Liver (tissue), 8 donors: ENCODE measurements at regions not wholly inside any gene's neighbourhood (a gene's known extent, or its start where the extent isn't known, plus 50 kb on each side); places are given as distances from the start of the nearest gene placed in this dataset.

Experiments
- DNase-seq: peaks from one replicate; pipeline ENCODE4 v3.0.0-alpha.2; 2017; ENCODE audit warnings: low spot score
- H3K27ac ChIP-seq, 2 donors: one replicate each; pipeline ENCODE4 v1.7.0; 2013; ENCODE audit warnings: inconsistent platforms in 2 of 2, low read length in 2 of 2, control low read depth in 1 of 2, low read depth in 1 of 2, mild to moderate bottlenecking in 1 of 2
- H3K27me3 ChIP-seq, 4 donors: one replicate each; pipeline versions ENCODE4 v1.6.1 to v1.7.0; 2013; ENCODE audit warnings: low read length in 3 of 4, inconsistent platforms in 1 of 4, mild to moderate bottlenecking in 1 of 4, moderate library complexity in 1 of 4; ENCODE audit not compliant: control insufficient read depth in 4 of 4, insufficient read depth in 4 of 4
- H3K36me3 ChIP-seq, 4 donors: one replicate each; pipeline versions ENCODE4 v1.6.1 to v1.7.0; 2013; ENCODE audit warnings: low read length in 3 of 4, mild to moderate bottlenecking in 3 of 4, low read depth in 1 of 4, moderate library complexity in 1 of 4; ENCODE audit not compliant: control insufficient read depth in 4 of 4, insufficient read depth in 3 of 4
- H3K4me1 ChIP-seq, 4 donors: one replicate each; pipeline versions ENCODE4 v1.6.1 to v1.7.0; 2013; ENCODE audit warnings: low read length in 3 of 4, mild to moderate bottlenecking in 3 of 4, moderate library complexity in 1 of 4; ENCODE audit not compliant: control insufficient read depth in 4 of 4, insufficient read depth in 4 of 4
- H3K4me3 ChIP-seq, 3 donors: one replicate each; pipeline versions ENCODE4 v1.6.1 to v1.7.0; 2013; ENCODE audit warnings: low read length in 3 of 3, control low read depth in 1 of 3, low read depth in 1 of 3, mild to moderate bottlenecking in 1 of 3
- H3K9ac ChIP-seq, 2 donors: one replicate each; pipeline ENCODE4 v1.7.0; 2013; ENCODE audit warnings: low read length in 2 of 2, mild to moderate bottlenecking in 2 of 2, moderate library complexity in 2 of 2, control low read depth in 1 of 2, low read depth in 1 of 2
- H3K9me3 ChIP-seq, 4 donors: one replicate each; pipeline versions ENCODE4 v1.6.1 to v1.7.0; 2013; ENCODE audit warnings: low read length in 3 of 4; ENCODE audit not compliant: control insufficient read depth in 4 of 4
- EGR1 ChIP-seq, 2 donors: IDR thresholded peaks; 2 replicates each; pipeline ENCODE4 v1.6.1; 2016 to 2018; ENCODE audit warnings: antibody characterized with exemption in 2 of 2, low read depth in 2 of 2
- FOXA1 ChIP-seq: IDR thresholded peaks from 2 replicates; pipeline ENCODE4 v1.6.1; 2016; ENCODE audit warnings: antibody characterized with exemption
- FOXA2 ChIP-seq: IDR thresholded peaks from 2 replicates; pipeline ENCODE4 v1.6.1; 2016; ENCODE audit warnings: antibody characterized with exemption
- GABPA ChIP-seq, 2 donors: IDR thresholded peaks in 1 of 2; conservative IDR thresholded peaks in 1 of 2; 2 replicates each; pipeline ENCODE4 v1.6.1; 2016; ENCODE audit warnings: antibody characterized with exemption in 2 of 2, mild to moderate bottlenecking in 1 of 2, moderate library complexity in 1 of 2
- HNF4A ChIP-seq, 2 donors: conservative IDR thresholded peaks; 2 replicates each; pipeline ENCODE4 v1.6.1; 2016; ENCODE audit warnings: antibody characterized with exemption in 2 of 2, mild to moderate bottlenecking in 2 of 2
- HNF4G ChIP-seq: IDR thresholded peaks from 2 replicates; pipeline ENCODE4 v1.6.1; 2016; ENCODE audit warnings: antibody characterized with exemption
- JUND ChIP-seq, 2 donors: IDR thresholded peaks; 2 replicates each; pipeline ENCODE4 v1.6.1; 2016; ENCODE audit warnings: antibody characterized with exemption in 2 of 2
- NR2F2 ChIP-seq: IDR thresholded peaks from 2 replicates; pipeline ENCODE4 v1.6.1; 2016; ENCODE audit warnings: antibody characterized with exemption
- RAD21 ChIP-seq, 2 donors: IDR thresholded peaks; 2 replicates each; pipeline ENCODE4 v1.6.1; 2016; ENCODE audit warnings: antibody characterized with exemption in 2 of 2, mild to moderate bottlenecking in 2 of 2
- RXRA ChIP-seq, 2 donors: IDR thresholded peaks; 2 replicates each; pipeline ENCODE4 v1.6.1; 2017 to 2018; ENCODE audit warnings: antibody characterized with exemption in 2 of 2, mild to moderate bottlenecking in 1 of 2
- SP1 ChIP-seq: IDR thresholded peaks from 2 replicates; pipeline ENCODE4 v1.6.1; 2018; ENCODE audit warnings: antibody characterized with exemption, mild to moderate bottlenecking
- TAF1 ChIP-seq: conservative IDR thresholded peaks from 2 replicates; pipeline ENCODE4 v1.6.1; 2016; ENCODE audit warnings: antibody characterized with exemption, mild to moderate bottlenecking
- YY1 ChIP-seq: IDR thresholded peaks from 2 replicates; pipeline ENCODE4 v1.6.1; 2016; ENCODE audit warnings: antibody characterized with exemption, mild to moderate bottlenecking
- WGBS: extraction: QIAGEN DNeasy Blood & Tissue Kit; methylation state at CpG from one replicate; pipeline ENCODE4 v1.1.7; 2013; 5-methylcytosine and 5-hydroxymethylcytosine counted together
- TF ChIP-seq, protein P1 (sequence below): IDR thresholded peaks from 2 replicates; pipeline ENCODE4 v1.6.1; 2016; ENCODE audit warnings: antibody characterized with exemption, mild to moderate bottlenecking
- TF ChIP-seq, protein P2 (sequence below): IDR thresholded peaks from 2 replicates; pipeline ENCODE4 v1.6.1; 2016; ENCODE audit warnings: antibody characterized with exemption
- TF ChIP-seq, protein P3 (sequence below): IDR thresholded peaks from 2 replicates; pipeline ENCODE4 v1.6.1; 2016; ENCODE audit warnings: antibody characterized with exemption
- TF ChIP-seq, protein P4 (sequence below): fragments of 150-350 bp; IDR thresholded peaks from 2 replicates; pipeline ENCODE4 v1.5.1; 2017; ENCODE audit warnings: improper control_type of control experiment, low read depth, low read length; ENCODE audit not compliant: missing input control
- TF ChIP-seq, protein P5 (sequence below): IDR thresholded peaks from 2 replicates; pipeline ENCODE4 v1.6.1; 2016; ENCODE audit warnings: antibody characterized with exemption
- donor health status: healthy.
- donor health status: healthy.
- donor health status: healthy.
- donor health status: healthy.
- donor health status: healthy.

DNA sequence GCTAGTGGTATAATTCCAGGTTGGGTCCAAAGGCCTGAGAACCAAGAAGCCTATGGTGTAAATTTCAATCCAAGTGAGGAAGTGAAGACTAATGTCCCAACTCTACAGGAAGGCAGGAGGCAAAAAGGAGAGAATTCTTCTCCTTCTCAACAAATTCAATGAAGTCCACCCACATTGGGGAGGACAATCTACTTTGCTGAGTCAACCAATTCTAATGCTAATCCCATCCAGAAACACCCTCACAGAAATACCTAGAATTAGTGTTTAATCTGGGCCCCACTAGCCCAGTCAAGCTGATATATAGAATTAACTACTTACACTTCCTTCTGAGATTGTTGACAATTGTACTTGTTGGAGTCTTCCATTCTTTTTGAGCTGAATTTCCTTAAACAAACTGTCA, 413.2 kb upstream of the PHF14 start (continued):
- TF ChIP-seq, protein P1, sequence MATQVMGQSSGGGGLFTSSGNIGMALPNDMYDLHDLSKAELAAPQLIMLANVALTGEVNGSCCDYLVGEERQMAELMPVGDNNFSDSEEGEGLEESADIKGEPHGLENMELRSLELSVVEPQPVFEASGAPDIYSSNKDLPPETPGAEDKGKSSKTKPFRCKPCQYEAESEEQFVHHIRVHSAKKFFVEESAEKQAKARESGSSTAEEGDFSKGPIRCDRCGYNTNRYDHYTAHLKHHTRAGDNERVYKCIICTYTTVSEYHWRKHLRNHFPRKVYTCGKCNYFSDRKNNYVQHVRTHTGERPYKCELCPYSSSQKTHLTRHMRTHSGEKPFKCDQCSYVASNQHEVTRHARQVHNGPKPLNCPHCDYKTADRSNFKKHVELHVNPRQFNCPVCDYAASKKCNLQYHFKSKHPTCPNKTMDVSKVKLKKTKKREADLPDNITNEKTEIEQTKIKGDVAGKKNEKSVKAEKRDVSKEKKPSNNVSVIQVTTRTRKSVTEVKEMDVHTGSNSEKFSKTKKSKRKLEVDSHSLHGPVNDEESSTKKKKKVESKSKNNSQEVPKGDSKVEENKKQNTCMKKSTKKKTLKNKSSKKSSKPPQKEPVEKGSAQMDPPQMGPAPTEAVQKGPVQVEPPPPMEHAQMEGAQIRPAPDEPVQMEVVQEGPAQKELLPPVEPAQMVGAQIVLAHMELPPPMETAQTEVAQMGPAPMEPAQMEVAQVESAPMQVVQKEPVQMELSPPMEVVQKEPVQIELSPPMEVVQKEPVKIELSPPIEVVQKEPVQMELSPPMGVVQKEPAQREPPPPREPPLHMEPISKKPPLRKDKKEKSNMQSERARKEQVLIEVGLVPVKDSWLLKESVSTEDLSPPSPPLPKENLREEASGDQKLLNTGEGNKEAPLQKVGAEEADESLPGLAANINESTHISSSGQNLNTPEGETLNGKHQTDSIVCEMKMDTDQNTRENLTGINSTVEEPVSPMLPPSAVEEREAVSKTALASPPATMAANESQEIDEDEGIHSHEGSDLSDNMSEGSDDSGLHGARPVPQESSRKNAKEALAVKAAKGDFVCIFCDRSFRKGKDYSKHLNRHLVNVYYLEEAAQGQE = no peak
- TF ChIP-seq FOXA1 = no peak
- TF ChIP-seq JUND (IDR thresholded peaks at IDR 0.05) = no peak
- TF ChIP-seq, protein P2, sequence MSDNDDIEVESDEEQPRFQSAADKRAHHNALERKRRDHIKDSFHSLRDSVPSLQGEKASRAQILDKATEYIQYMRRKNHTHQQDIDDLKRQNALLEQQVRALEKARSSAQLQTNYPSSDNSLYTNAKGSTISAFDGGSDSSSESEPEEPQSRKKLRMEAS = no peak
- TF ChIP-seq GABPA (IDR thresholded peaks at IDR 0.05 in 1 of 2, conservative IDR thresholded peaks at IDR 0.05 in 1 of 2) = no peak
- no peak for TF ChIP-seq NR2F2
- TF ChIP-seq HNF4A (conservative IDR thresholded peaks at IDR 0.05) = no peak
- no peak for TF ChIP-seq YY1
- no peak for TF ChIP-seq TAF1
- TF ChIP-seq RXRA (IDR thresholded peaks at IDR 0.05) = no peak
- no peak for TF ChIP-seq FOXA2
- TF ChIP-seq EGR1 (IDR thresholded peaks at IDR 0.05; ENCODE audit: low read depth in 2 of 2) = no peak
- no peak for TF ChIP-seq SP1
- TF ChIP-seq HNF4G = no peak

DNA sequence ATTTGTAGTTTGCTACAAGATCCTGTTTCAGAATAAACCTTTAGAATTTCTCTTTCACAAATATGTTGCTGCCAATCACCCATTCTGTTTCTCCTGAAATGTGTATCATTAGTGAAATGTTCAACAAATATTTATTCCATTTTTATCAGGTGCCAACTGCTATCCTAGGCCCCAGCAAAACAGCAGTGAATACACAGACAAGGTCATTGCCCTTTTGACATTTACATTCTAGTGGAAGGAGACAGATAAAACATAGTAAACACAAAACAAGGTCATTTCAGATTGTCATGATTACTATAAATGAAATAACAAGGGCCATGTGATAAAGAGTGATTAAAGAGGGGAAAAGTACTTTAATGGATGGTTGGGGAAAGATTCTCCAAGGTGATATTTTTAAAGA, 404.8 kb upstream of the PHF14 start:
- TF ChIP-seq, protein P3, sequence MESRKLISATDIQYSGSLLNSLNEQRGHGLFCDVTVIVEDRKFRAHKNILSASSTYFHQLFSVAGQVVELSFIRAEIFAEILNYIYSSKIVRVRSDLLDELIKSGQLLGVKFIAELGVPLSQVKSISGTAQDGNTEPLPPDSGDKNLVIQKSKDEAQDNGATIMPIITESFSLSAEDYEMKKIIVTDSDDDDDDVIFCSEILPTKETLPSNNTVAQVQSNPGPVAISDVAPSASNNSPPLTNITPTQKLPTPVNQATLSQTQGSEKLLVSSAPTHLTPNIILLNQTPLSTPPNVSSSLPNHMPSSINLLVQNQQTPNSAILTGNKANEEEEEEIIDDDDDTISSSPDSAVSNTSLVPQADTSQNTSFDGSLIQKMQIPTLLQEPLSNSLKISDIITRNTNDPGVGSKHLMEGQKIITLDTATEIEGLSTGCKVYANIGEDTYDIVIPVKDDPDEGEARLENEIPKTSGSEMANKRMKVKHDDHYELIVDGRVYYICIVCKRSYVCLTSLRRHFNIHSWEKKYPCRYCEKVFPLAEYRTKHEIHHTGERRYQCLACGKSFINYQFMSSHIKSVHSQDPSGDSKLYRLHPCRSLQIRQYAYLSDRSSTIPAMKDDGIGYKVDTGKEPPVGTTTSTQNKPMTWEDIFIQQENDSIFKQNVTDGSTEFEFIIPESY = no peak
- TF ChIP-seq NR2F2 (no peak), RXRA (IDR thresholded peaks at IDR 0.05) (peak in 1 of 2 donors; percentile 11), GABPA (IDR thresholded peaks at IDR 0.05 in 1 of 2, conservative IDR thresholded peaks at IDR 0.05 in 1 of 2) (no peak)
- Histone ChIP-seq H3K4me3 (no peak overlapping the region), H3K27me3 (no peaks in the 10 kb centered on the region), H3K4me1 (peaks cover 0 to 2% (median 0%) of the 10 kb centered on the region in 4 donors), H3K9me3 (no peaks in the 10 kb centered on the region), H3K36me3 (no peaks in the 10 kb centered on the region), H3K27ac (no peak overlapping the region), H3K9ac (no peak overlapping the region)
- no peak for DNase-seq

DNA sequence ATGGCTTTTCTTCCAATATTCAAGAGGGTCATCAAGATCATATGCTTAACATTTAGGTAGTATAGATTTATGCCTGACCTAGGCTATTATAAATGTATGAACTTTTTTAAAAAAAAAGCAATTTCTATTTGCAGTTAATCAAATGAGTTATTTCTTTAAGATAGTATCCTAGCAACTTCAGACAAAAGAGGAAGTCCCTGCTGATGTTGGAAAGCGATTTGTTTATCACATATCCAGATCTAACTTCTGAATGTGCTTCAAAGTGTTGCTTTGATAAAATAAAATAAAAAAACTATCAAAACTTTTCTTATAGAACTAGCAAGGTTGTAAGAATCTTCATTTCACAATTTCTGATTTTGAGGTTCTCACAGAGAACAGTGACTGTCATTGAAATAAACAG, 401.9 kb upstream of the PHF14 start:
- WGBS = 38% methylated on average over 1 of the region's 1 CpG
- peaks cover 0 to 2% (median 0%) of the 10 kb centered on the region in 4 donors for H3K27me3 ChIP-seq
- no peak overlapping the region for H3K9ac ChIP-seq
- no peak overlapping the region for H3K27ac ChIP-seq
- no peaks in the 10 kb centered on the region for H3K9me3 ChIP-seq
- peaks cover 0 to 2% (median 0%) of the 10 kb centered on the region in 4 donors for H3K4me1 ChIP-seq
- no peak overlapping the region for H3K4me3 ChIP-seq
- DNase-seq = no peak
- no peaks in the 10 kb centered on the region for H3K36me3 ChIP-seq
- TF ChIP-seq YY1 = no peak
- TF ChIP-seq, protein P4, sequence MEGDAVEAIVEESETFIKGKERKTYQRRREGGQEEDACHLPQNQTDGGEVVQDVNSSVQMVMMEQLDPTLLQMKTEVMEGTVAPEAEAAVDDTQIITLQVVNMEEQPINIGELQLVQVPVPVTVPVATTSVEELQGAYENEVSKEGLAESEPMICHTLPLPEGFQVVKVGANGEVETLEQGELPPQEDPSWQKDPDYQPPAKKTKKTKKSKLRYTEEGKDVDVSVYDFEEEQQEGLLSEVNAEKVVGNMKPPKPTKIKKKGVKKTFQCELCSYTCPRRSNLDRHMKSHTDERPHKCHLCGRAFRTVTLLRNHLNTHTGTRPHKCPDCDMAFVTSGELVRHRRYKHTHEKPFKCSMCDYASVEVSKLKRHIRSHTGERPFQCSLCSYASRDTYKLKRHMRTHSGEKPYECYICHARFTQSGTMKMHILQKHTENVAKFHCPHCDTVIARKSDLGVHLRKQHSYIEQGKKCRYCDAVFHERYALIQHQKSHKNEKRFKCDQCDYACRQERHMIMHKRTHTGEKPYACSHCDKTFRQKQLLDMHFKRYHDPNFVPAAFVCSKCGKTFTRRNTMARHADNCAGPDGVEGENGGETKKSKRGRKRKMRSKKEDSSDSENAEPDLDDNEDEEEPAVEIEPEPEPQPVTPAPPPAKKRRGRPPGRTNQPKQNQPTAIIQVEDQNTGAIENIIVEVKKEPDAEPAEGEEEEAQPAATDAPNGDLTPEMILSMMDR = no peak
- TF ChIP-seq, protein P3 = no peak
- TF ChIP-seq RXRA (IDR thresholded peaks at IDR 0.05) = no peak
- TF ChIP-seq FOXA1 = no peak
- TF ChIP-seq RAD21 (IDR thresholded peaks at IDR 0.05) = no peak
- TF ChIP-seq FOXA2 = no peak
- TF ChIP-seq SP1 = no peak
- no peak for TF ChIP-seq JUND (IDR thresholded peaks at IDR 0.05)
- TF ChIP-seq, protein P2 = no peak
- TF ChIP-seq GABPA (IDR thresholded peaks at IDR 0.05 in 1 of 2, conservative IDR thresholded peaks at IDR 0.05 in 1 of 2) = no peak
- TF ChIP-seq TAF1 = no peak
- TF ChIP-seq, protein P5, sequence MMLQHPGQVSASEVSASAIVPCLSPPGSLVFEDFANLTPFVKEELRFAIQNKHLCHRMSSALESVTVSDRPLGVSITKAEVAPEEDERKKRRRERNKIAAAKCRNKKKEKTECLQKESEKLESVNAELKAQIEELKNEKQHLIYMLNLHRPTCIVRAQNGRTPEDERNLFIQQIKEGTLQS = no peak
